ENCODE measurements at regions not wholly inside any gene's neighbourhood (a gene's known extent, or its start where the extent isn't known, plus 50 kb on each side); places are given as distances from the start of the nearest gene placed in this dataset.

DNA sequence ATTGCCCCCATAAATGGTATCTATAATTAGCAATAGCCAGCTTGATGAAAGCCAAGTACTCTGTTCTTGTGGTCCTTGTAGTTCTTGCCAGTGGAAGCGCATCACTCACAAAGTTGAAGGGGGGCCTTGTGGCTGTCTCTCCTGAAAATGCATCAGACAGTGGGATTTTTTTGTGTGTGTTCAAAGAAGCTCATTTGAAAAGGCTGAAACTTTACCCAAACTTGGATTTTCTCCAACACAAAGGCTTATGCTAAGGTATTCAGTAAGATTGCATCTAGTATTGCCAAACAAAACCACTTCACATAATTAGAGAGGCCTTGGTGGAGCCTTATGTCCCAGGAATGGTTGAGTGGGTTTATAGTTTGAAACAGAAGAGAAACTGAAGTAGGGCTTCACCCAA lies 216.7 kb upstream of the TMTC1 start:
- H3K4me1 Mint-ChIP-seq: no peaks in the 10 kb centered on the region
- no peak overlapping the region for H3K27ac Mint-ChIP-seq
- no peaks in the 10 kb centered on the region for H3K27me3 Mint-ChIP-seq
- peaks cover 0 to 7% (median 0%) of the 10 kb centered on the region in 3 donors for H3K9me3 Mint-ChIP-seq
- H3K36me3 Mint-ChIP-seq: no peaks in the 10 kb centered on the region
- Histone ChIP-seq H3K36me3 (ENCODE audit: control insufficient read depth in 2 of 2, extremely low read depth in 1 of 2, insufficient read depth in 1 of 2, low read length in 1 of 2) (no peaks in the 10 kb centered on the region), H3K9me3 (no peaks in the 10 kb centered on the region), H3K4me1 (ENCODE audit: control insufficient read depth in 1 of 2, extremely low read depth in 1 of 2, insufficient read depth in 2 of 2, low read length in 2 of 2) (no peaks in the 10 kb centered on the region), H3K27ac (ENCODE audit: low read length) (no peak overlapping the region), H3K4me3 (ENCODE audit: control insufficient read depth in 1 of 2, extremely low read depth in 1 of 2, low read length in 1 of 2) (no peak overlapping the region), H3K27me3 (replicated peaks in 1 of 2; ENCODE audit: control insufficient read depth in 2 of 2, extremely low read depth in 1 of 2, insufficient read depth in 2 of 2, low read length in 1 of 2) (no peaks in the 10 kb centered on the region)
- no peak for ATAC-seq (replicated peaks in 1 of 4)
- POLR2A ChIA-PET: no interaction called here
- DNase-seq: no peak
- no peak overlapping the region for H3K4me3 Mint-ChIP-seq
- no CpG with 5 or more reads among the region's 1 CpG for WGBS (ENCODE audit: insufficient coverage)
- CTCF ChIA-PET: no interaction called here

DNA sequence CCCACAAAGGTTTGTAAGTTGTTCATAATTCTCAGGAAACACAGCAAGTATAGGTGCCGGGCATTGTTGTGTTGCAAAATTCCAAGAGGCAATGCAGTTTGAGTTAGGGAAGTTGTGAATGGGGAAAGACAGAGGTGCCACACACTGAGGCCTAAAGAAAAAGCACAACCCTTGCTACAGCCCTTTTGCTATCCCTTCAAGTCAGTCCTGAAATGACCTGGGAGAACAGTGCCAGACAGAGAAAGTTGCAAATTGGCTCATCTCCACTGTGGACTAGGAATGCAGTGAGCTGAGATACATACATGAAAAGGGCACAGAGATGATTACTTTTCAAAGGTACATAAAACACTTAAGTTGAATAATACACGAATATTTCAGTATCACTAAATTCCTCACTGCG lies 213.3 kb upstream of the TMTC1 start:
- Histone ChIP-seq H3K4me1 (ENCODE audit: control insufficient read depth in 1 of 2, extremely low read depth in 1 of 2, insufficient read depth in 2 of 2, low read length in 2 of 2) (no peaks in the 10 kb centered on the region), H3K9me3 (no peaks in the 10 kb centered on the region), H3K27ac (ENCODE audit: low read length) (no peak overlapping the region), H3K27me3 (replicated peaks in 1 of 2; ENCODE audit: control insufficient read depth in 2 of 2, extremely low read depth in 1 of 2, insufficient read depth in 2 of 2, low read length in 1 of 2) (no peaks in the 10 kb centered on the region), H3K36me3 (ENCODE audit: control insufficient read depth in 2 of 2, extremely low read depth in 1 of 2, insufficient read depth in 1 of 2, low read length in 1 of 2) (no peaks in the 10 kb centered on the region), H3K4me3 (ENCODE audit: control insufficient read depth in 1 of 2, extremely low read depth in 1 of 2, low read length in 1 of 2) (no peak overlapping the region)
- H3K27me3 Mint-ChIP-seq: no peaks in the 10 kb centered on the region
- no peaks in the 10 kb centered on the region for H3K4me1 Mint-ChIP-seq
- ChIA-PET POLR2A (no interaction called here), CTCF (no interaction called here)
- H3K9me3 Mint-ChIP-seq: peaks cover 0 to 10% (median 5%) of the 10 kb centered on the region in 3 donors
- no CpG with 5 or more reads among the region's 3 CpGs for WGBS (ENCODE audit: insufficient coverage)
- H3K4me3 Mint-ChIP-seq: no peak overlapping the region
- H3K36me3 Mint-ChIP-seq: no peaks in the 10 kb centered on the region
- ATAC-seq (replicated peaks in 1 of 4) (no peak), DNase-seq (no peak)
- no peak overlapping the region for H3K27ac Mint-ChIP-seq

DNA sequence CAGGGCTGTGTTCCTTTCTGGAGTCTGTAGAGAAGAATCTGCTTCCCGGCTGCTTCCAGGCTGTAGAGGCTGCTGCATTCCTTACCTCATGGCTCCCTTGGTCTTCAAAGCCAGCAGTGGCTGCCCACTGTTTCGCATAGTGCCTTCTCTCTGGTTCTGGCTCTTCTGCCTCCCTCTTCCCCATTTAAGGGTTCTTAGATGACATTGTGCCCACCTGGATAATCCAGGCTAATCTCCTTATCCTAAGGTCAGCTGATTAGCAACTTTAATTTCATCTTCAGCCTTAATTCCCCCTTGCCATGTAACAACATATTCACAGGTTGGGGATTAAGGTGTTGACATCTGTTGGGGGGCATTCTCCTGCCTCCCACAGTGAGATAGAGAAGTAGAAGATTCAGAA lies 208.6 kb upstream of the TMTC1 start:
- ChIA-PET POLR2A (no interaction called here), CTCF (no interaction called here)
- Histone ChIP-seq H3K36me3 (ENCODE audit: control insufficient read depth in 2 of 2, extremely low read depth in 1 of 2, insufficient read depth in 1 of 2, low read length in 1 of 2) (no peaks in the 10 kb centered on the region), H3K4me1 (ENCODE audit: control insufficient read depth in 1 of 2, extremely low read depth in 1 of 2, insufficient read depth in 2 of 2, low read length in 2 of 2) (no peaks in the 10 kb centered on the region), H3K27ac (ENCODE audit: low read length) (no peak overlapping the region), H3K9me3 (no peaks in the 10 kb centered on the region), H3K27me3 (replicated peaks in 1 of 2; ENCODE audit: control insufficient read depth in 2 of 2, extremely low read depth in 1 of 2, insufficient read depth in 2 of 2, low read length in 1 of 2) (no peaks in the 10 kb centered on the region), H3K4me3 (ENCODE audit: control insufficient read depth in 1 of 2, extremely low read depth in 1 of 2, low read length in 1 of 2) (no peak overlapping the region)
- ATAC-seq (replicated peaks in 1 of 4) (no peak), DNase-seq (no peak)
- no peak overlapping the region for H3K27ac Mint-ChIP-seq
- H3K9me3 Mint-ChIP-seq: peaks cover 0 to 6% (median 5%) of the 10 kb centered on the region in 3 donors
- H3K27me3 Mint-ChIP-seq: no peaks in the 10 kb centered on the region
- no peak overlapping the region for H3K4me3 Mint-ChIP-seq
- WGBS (ENCODE audit: insufficient coverage): 100% methylated on average over 1 of the region's 2 CpGs
- no peaks in the 10 kb centered on the region for H3K4me1 Mint-ChIP-seq
- H3K36me3 Mint-ChIP-seq: no peaks in the 10 kb centered on the region

DNA sequence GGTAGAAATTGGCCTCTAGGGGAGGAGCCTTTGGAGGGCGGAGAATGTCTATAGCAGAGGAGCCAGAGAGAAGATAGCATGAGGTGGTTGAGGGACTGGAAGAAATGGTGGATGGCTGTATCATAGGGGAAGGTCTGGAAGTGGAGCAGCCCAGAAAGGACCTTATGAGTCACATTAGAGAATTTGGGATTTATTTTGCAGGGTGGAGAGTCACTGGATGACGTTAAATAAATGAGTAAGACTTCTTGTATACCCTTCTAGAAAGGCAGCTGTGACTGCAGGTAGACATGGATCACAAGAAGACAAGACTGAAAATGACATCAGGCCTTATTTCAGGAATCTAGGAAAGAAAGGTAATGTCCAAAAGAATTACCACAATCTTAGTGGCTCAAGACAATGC lies 208.2 kb upstream of the TMTC1 start:
- Histone ChIP-seq H3K36me3 (ENCODE audit: control insufficient read depth in 2 of 2, extremely low read depth in 1 of 2, insufficient read depth in 1 of 2, low read length in 1 of 2) (no peaks in the 10 kb centered on the region), H3K4me1 (ENCODE audit: control insufficient read depth in 1 of 2, extremely low read depth in 1 of 2, insufficient read depth in 2 of 2, low read length in 2 of 2) (no peaks in the 10 kb centered on the region), H3K9me3 (no peaks in the 10 kb centered on the region), H3K4me3 (ENCODE audit: control insufficient read depth in 1 of 2, extremely low read depth in 1 of 2, low read length in 1 of 2) (no peak overlapping the region), H3K27ac (ENCODE audit: low read length) (no peak overlapping the region), H3K27me3 (replicated peaks in 1 of 2; ENCODE audit: control insufficient read depth in 2 of 2, extremely low read depth in 1 of 2, insufficient read depth in 2 of 2, low read length in 1 of 2) (no peaks in the 10 kb centered on the region)
- WGBS (ENCODE audit: insufficient coverage): 86% methylated on average over 1 of the region's 2 CpGs
- Mint-ChIP-seq H3K4me1 (no peaks in the 10 kb centered on the region), H3K4me3 (no peak overlapping the region), H3K36me3 (no peaks in the 10 kb centered on the region), H3K27me3 (no peaks in the 10 kb centered on the region), H3K9me3 (peaks cover 0 to 6% (median 5%) of the 10 kb centered on the region in 3 donors), H3K27ac (no peak overlapping the region)
- ATAC-seq (replicated peaks in 1 of 4): no peak
- no peak for DNase-seq
- CTCF ChIA-PET: no interaction called here
- POLR2A ChIA-PET: no interaction called here

DNA sequence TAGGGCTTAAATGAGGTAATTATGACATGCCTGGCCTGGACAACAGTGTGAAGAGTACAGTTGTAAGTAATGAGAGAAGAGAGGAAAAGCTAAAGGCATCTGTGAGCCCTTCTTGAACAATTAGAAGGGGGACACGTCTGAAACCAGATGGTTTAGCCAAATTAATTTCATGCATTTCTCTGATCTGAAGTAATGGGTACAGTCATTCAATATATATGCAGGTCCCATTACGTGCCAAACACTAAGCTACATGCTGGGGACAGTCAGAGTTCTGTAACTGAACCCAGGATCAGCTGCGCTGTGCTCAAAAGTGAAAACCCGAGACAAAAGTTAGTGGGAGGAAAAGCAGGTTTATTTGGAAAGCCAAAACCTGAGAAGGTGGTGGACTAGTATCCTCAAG lies 207.2 kb upstream of the TMTC1 start:
- DNase-seq: no peak
- H3K4me1 Mint-ChIP-seq: no peaks in the 10 kb centered on the region
- ATAC-seq (replicated peaks in 1 of 4): no peak
- Histone ChIP-seq H3K4me1 (ENCODE audit: control insufficient read depth in 1 of 2, extremely low read depth in 1 of 2, insufficient read depth in 2 of 2, low read length in 2 of 2) (no peaks in the 10 kb centered on the region), H3K4me3 (ENCODE audit: control insufficient read depth in 1 of 2, extremely low read depth in 1 of 2, low read length in 1 of 2) (no peak overlapping the region), H3K27me3 (replicated peaks in 1 of 2; ENCODE audit: control insufficient read depth in 2 of 2, extremely low read depth in 1 of 2, insufficient read depth in 2 of 2, low read length in 1 of 2) (no peaks in the 10 kb centered on the region), H3K9me3 (no peaks in the 10 kb centered on the region), H3K27ac (ENCODE audit: low read length) (no peak overlapping the region), H3K36me3 (ENCODE audit: control insufficient read depth in 2 of 2, extremely low read depth in 1 of 2, insufficient read depth in 1 of 2, low read length in 1 of 2) (no peaks in the 10 kb centered on the region)
- no peaks in the 10 kb centered on the region for H3K27me3 Mint-ChIP-seq
- no peaks in the 10 kb centered on the region for H3K36me3 Mint-ChIP-seq
- WGBS (ENCODE audit: insufficient coverage): 79% methylated on average over 3 of the region's 4 CpGs
- ChIA-PET CTCF (no interaction called here), POLR2A (no interaction called here)
- no peak overlapping the region for H3K4me3 Mint-ChIP-seq
- no peak overlapping the region for H3K27ac Mint-ChIP-seq
- H3K9me3 Mint-ChIP-seq: peaks cover 0 to 5% (median 3%) of the 10 kb centered on the region in 3 donors

- DNase-seq (no peak), ATAC-seq (replicated peaks in 1 of 4) (no peak)
- Mint-ChIP-seq H3K9me3 (peaks cover 5 to 9% (median 9%) of the 10 kb centered on the region in 3 donors), H3K36me3 (no peaks in the 10 kb centered on the region), H3K4me1 (no peaks in the 10 kb centered on the region), H3K4me3 (no peak overlapping the region), H3K27ac (no peak overlapping the region), H3K27me3 (no peaks in the 10 kb centered on the region)
- POLR2A ChIA-PET: no interaction called here
- no peaks in the 10 kb centered on the region for H3K9me3 ChIP-seq
- H3K36me3 ChIP-seq (ENCODE audit: control insufficient read depth in 2 of 2, extremely low read depth in 1 of 2, insufficient read depth in 1 of 2, low read length in 1 of 2): no peaks in the 10 kb centered on the region
- H3K4me1 ChIP-seq (ENCODE audit: control insufficient read depth in 1 of 2, extremely low read depth in 1 of 2, insufficient read depth in 2 of 2, low read length in 2 of 2): no peaks in the 10 kb centered on the region
- no CpG with 5 or more reads among the region's 2 CpGs for WGBS (ENCODE audit: insufficient coverage)
- H3K27me3 ChIP-seq (replicated peaks in 1 of 2; ENCODE audit: control insufficient read depth in 2 of 2, extremely low read depth in 1 of 2, insufficient read depth in 2 of 2, low read length in 1 of 2): no peaks in the 10 kb centered on the region
- no peak overlapping the region for H3K27ac ChIP-seq (ENCODE audit: low read length)
- no peak overlapping the region for H3K4me3 ChIP-seq (ENCODE audit: control insufficient read depth in 1 of 2, extremely low read depth in 1 of 2, low read length in 1 of 2)
- CTCF ChIA-PET: no interaction called here
Observed at GRCh38 chr12:29983851-29984250, 200.1 kb upstream of the TMTC1 start.

GRCh38 chr12:29980304-29980703 lies 196.6 kb upstream of the TMTC1 start:
- Histone ChIP-seq H3K27me3 (replicated peaks in 1 of 2; ENCODE audit: control insufficient read depth in 2 of 2, extremely low read depth in 1 of 2, insufficient read depth in 2 of 2, low read length in 1 of 2) (no peaks in the 10 kb centered on the region), H3K4me1 (ENCODE audit: control insufficient read depth in 1 of 2, extremely low read depth in 1 of 2, insufficient read depth in 2 of 2, low read length in 2 of 2) (no peaks in the 10 kb centered on the region), H3K9me3 (no peaks in the 10 kb centered on the region), H3K27ac (ENCODE audit: low read length) (no peak overlapping the region), H3K36me3 (ENCODE audit: control insufficient read depth in 2 of 2, extremely low read depth in 1 of 2, insufficient read depth in 1 of 2, low read length in 1 of 2) (no peaks in the 10 kb centered on the region), H3K4me3 (ENCODE audit: control insufficient read depth in 1 of 2, extremely low read depth in 1 of 2, low read length in 1 of 2) (no peak overlapping the region)
- no peaks in the 10 kb centered on the region for H3K27me3 Mint-ChIP-seq
- CTCF ChIA-PET: no interaction called here
- no peak overlapping the region for H3K27ac Mint-ChIP-seq
- POLR2A ChIA-PET: no interaction called here
- no peak overlapping the region for H3K4me3 Mint-ChIP-seq
- H3K9me3 Mint-ChIP-seq: peaks cover 9 to 15% (median 10%) of the 10 kb centered on the region in 3 donors
- DNase-seq (no peak), ATAC-seq (replicated peaks in 1 of 4) (no peak)
- H3K36me3 Mint-ChIP-seq: no peaks in the 10 kb centered on the region
- H3K4me1 Mint-ChIP-seq: no peaks in the 10 kb centered on the region

Data from T-cell (primary cell).